HG02973 (cell line): ENCODE measurements at regions not wholly inside any gene's neighbourhood (a gene's known extent, or its start where the extent isn't known, plus 50 kb on each side); places are given as distances from the start of the nearest gene placed in this dataset.
"Not testable (repeated sequence)": the region's sequence is repeated elsewhere in the genome, so short reads cannot be mapped to it uniquely, and the experiment has no call there.

ENCODE experiments used
- ATAC-seq: cut with Tn5 transposase; IDR thresholded peaks from one replicate; pipeline ENCODE4 v1.9.1; 2021; ENCODE audit warnings: moderate library complexity; ENCODE audit not compliant: unreplicated experiment

DNA sequence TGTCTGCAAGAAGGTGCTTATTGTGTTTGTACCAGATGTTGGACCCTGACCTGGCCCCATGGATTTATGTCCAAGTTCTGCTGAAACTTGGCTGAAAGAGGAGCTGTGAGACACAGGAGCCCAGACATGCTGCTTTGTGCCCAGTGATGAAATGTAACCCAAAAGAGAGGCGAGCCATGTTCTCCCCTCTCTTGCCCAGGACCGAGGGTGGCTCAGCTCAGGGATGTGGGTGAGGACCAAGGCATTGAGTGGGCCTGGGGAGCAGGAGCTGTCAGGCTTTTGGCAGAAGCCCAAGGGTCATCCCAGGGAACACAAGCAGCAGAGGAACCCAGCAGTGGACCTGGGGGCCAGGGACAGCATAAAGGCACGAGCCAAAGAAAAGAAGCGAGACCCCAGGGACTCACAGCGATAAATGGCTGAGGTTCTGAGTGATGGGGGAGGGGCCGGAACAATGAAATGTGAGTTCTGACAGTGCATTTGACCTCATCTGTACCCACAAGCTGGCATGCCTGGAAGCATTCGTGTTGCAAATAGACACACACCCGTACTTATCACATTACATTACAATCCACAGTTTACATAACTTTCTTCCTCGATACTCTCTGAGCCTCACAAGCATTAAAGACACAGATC lies 363.4 kb upstream of the JARID2 start:
- no peak for ATAC-seq

DNA sequence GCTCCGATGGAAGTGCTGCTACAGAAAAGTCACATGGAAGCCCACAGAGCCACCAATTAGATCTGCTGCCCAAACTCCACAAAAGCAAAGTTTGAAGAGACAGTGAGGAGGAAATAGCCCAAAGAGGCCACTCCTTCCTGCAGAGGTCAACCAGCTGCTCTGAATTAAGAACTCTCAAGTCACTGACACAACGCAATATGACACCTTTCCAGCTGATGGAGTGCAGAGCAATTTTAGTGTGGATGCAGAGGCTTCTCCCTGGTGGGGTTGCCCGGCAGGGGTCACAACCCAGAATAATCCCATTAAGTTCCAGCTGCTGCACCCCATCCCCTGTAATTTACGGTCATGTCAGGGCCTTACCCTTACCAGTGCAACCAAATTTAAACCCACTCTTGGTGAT lies 361.9 kb upstream of the JARID2 start:
- no peak for ATAC-seq

DNA sequence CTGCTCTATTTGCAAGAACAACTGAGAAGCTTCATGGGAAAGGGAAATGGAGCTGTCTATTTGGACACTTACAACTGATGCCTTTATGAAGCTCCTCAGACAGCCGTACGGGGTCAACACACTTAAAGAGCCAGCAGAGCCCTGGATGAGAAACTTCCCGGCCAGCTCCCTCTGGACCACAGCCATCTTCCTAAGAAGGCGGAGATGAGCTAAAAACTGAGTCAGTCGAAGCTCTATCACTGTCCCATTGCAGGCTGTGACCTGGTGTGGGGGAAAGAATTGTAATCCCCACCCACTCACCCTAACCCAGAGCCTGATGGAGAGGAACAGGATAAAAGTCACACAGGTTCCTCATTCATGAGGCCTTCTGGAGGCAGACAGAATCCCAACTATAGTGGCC lies 360.4 kb upstream of the JARID2 start:
- ATAC-seq: no peak

DNA sequence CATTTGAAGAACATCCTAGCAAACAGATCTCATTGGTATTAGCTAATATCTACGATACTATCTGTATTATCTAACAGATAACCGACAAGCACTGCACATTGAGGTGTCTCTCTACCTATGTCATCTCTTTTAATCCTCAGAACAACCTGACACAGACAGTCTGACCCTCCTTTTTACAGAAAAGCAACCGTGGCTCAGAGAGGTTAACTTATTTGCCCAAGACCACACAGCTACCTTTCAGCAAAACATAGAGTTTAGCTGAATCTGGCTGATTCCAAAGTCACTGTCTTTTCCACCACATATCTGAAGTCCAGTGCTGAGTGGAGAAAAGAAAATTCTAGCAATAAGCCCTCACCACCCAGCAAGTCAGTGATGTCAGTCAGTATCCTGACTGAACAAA lies 358.7 kb upstream of the JARID2 start:
- ATAC-seq: no peak

DNA sequence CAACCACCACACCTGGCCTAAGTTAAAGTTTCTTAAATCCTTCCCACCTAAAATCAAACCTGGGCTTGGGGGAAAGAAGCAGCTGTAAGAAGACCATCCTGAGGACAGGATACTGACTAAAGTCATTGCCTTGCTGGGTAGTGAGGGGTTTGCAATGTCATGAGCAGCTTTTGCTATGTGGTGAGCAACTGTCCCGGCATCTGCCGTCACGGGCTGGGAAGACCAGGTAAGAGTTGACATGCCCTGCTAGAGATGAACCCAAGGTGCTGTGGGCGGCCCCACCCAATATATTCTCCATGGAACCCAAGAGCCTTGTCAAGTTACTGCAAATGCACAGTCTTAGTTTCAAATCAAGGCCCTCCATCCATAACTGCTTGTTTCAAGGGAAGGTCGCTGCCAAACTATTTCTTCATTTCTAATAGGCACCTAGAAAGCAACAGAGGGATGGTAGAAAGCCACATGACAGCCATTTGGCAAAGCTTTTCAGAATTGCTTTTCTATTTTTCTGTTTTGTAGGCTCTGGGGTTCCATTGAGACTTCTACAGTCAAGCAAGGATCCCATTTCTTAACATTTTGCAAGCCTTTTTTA lies 357.8 kb upstream of the JARID2 start:
- ATAC-seq: no peak

DNA sequence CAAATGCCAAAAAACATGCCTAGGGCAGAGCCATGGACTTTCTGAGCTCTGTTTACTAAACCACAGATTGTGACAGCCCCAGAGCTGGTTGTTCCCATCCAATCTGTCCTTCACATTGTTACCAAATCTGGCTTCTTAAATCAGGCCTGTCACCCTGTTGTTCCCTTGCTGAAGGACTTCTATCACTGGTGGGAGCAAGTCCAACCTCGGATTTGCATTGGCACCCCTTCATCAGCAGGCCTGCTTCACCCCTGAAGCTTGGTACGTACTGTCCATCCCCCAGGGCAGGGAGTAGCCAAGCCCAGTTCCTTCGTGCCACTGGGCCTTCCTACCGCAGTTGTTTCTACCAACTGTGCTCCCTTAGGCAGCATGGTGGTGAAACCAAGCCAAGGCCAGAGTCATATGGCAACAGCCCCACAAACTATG lies 357.3 kb upstream of the JARID2 start:
- no peak for ATAC-seq

DNA sequence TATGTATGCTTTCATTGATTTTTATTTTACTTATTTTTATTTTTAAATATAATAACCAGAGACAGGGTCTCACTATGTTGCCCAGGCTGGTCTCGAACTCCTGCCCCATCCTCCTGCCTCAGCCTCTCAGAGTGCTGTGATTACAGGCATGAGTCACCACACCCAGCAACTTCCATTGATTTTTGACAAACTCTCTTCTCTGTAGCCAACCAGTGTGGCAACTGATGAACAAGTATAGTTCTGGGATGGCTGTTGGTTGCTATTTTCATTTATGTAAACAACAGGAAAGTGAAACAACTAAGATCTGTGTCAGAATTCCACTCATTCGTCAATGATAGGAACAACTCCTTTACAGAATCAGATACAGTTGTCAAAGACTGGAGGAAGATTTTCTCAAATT lies 356.7 kb upstream of the JARID2 start:
- ATAC-seq: no peak

DNA sequence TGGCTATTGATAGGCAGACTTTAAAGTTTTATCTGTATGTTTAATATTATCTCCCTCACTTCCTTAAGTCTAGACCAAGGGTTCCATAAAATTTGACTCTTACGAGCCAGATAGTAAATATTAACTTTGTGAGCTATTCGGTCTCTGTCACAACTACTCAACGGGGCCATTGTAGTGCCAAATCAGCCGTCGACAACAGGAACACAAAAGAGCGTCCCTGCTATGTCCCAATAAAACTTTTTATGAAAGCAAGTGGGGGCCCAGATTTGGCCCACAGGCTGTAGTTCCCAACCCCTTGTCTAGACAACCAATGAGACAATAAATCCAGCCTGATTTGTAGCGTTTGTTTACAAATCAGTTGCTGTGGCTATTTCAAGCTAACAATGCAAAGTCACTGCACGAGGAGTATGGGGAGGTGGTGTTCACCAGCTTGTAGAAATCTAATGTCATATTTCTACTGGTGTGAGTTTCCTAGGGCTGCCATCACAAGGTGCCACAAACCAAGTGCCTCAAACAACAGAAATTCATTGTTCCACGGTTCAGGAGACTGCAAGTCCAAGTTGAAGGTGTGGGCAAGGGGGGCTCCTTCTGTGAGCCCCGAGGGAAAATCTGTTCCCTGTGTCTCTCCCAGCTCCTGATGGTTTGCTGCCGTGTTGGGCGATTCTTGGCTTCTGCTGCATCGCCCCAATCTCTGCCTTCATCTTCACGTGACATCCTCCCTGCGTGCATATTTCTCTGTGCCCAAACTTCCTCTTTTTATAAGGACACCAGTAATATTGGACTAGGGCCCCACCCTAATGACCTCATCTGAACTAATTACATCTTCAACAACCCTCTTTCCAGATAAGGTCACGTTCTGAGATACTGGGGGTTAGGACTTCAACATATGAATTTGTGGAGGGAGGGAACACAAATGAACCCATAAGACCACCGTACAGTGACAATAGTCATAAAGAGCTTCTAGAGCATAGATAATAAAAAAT lies 356.0 kb upstream of the JARID2 start:
- ATAC-seq: no peak

DNA sequence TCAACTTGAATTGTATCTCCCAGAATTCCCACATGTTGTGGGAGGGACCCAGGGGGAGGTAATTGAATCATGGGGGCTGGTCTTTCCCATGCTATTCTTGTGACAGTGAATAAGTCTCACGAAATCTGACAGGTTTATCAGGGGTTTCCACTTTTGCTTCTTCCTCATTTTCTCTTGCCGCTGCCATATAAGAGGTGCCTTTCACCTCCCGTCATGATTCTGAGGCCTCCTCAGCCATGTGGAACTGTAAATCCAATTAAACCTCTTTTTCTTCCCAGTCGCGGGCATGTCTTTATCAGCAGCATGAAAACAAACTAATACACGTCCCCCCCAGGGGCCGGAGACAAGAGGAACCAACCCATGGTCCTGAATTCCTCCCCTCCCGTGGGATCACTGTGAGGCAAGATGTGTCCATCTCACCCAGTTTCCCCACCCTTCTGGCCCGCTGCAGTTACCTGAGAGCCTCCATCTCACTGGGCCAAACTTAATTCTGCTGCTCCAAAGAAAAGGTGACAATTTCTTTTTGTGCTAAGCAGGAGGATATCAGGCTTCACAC lies 354.0 kb upstream of the JARID2 start:
- not testable (repeated sequence) for ATAC-seq

DNA sequence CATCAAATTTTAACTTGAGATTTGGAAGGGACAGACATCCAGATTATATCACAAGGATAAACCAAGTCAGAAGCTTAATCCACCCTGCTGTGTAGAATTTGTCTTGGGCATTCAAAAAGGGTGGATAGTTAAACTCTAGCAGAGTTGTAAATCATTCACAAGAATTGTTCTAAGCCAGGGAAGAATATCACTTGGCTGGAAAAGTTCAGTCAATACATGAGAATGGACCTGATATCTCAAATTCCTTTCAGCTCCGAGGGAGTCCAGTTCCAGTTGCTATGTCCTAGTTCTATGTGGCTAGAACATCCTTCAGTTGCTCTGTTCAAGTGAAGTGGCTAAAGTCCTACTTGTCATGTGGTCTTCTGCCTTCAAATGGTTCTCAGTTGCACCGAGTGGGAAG lies 351.8 kb upstream of the JARID2 start:
- ATAC-seq: no peak

DNA sequence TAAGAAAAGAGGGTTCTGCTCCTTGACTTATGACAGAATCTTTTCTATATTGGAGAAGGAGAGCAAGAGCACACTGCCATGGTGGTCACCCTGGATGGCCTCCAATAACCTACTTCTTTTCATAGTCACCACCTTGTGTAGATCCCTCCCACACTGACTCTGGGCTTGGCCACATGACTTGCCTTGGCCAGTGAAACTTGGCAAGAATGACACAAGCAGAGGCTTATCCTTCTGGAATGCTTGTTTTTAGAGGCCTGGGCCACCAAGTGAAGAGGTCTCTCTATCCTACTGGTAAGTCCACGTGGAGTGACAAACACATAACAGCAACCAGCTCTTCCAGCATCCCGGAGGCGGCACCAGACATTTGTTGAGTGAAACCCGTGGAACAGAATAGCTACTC lies 349.4 kb upstream of the JARID2 start:
- no peak for ATAC-seq

DNA sequence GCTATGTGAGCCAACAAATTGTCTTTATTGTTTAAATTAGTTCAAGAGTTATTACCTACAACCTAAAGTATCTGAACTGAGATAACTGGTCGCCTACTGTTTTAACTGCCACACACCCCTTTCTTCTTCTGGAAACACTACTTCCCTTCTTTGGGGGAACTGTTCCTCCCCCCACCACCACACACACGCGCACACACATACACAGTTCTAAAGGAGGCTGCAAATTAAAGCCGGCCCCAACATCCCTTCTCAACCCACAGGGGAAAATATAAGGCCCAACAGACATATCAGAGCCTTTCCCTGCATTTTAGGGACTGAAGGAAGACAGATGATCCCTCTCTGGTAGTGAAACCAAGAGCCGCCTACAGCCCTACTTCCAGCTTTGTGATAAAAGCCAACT lies 348.0 kb upstream of the JARID2 start:
- no peak for ATAC-seq

DNA sequence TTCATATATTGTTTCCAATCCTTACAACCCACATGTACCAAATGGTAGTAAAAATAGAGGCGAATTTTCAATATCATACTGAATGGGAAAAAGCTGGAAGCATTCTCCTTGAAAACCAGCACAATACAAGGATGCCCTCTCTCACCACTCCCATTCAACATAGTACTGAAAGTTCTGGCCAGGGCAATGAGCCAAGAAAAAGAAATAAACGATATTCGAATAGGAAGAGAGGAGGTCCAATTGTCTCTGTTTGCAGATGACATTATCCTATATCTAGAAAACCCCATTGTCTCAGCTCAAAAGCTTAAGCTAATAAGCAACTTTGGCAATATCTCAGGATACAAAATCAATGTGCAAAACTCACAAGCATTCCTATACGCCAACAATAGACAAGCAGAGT lies 346.4 kb upstream of the JARID2 start:
- ATAC-seq: not testable (repeated sequence)

DNA sequence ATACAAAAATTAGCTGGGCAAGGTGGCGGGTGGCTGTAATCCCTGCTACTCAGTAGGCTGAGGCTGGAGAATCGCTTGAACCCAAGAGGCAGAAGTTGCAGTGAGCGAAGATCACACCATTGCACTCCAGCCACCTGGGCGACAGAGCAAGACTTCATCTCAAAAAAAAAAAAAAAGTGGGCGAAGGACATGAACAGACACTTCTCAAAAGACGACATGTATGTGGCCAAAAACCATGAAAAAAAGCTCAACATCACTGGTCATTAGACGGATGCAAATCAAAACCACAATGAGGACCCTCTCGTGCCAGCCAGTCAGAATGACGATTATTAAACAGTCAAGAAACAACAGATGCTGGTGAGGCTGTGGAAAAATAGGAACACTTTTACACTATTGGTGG lies 344.9 kb upstream of the JARID2 start:
- no peak for ATAC-seq

DNA sequence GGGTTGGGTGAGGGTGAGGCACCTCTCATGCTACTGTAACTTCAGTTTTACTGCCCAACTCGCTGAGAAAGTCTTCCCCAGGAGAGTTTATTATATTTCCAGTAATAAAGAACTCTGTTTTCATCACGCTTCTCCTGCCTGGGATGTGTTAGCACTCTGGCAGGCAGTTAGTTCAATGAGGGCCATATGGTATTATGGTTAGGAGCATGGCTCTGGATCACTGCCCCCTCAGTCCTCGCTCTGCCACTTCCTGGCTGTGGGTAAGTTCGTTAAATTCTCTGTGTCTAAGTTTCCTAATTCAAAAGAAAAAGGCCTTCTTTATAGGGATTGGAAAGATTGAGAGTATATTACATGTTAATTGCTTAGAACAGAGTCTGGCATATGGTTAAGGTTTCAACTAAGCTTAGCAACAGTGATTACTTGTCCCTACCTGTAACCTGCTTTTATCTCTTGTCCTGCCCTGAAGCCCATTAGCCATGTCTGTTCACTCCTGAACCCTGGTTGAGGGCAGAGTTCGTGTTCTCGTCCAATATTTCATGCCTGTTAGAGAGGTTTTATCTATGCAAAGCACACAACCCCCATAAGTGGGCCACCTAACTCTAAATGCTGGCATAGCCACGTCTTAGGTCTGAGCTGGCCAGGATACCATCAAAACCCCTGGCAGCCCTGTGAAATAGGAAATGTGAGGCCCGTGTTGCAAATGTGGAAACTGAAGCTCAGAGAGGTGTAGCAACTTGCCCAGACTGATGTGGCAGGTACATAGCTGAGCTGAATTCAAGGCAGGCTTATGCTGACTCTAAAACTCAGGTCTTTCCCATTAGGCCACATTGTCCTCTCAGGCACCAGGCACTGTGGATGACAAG lies 342.5 kb upstream of the JARID2 start:
- no peak for ATAC-seq

DNA sequence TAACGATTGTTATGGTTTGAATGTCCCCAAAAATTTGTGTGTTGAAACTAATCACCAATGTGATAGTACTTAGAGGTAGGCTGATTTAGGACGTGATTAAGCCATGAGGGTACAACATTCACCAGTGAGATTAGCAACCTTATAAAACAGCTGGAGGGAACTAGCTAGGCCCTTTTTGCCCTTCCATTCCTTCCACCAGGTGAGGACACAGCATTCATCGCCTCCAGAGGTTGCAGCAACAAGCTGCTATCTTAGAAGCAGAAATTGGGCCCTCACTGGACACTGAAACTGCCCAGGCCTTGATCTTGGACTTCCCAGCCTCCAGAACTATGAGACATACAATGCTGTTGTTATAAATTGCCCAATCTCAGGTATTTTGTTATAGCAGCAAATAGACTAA lies 340.7 kb upstream of the JARID2 start:
- ATAC-seq: no peak

DNA sequence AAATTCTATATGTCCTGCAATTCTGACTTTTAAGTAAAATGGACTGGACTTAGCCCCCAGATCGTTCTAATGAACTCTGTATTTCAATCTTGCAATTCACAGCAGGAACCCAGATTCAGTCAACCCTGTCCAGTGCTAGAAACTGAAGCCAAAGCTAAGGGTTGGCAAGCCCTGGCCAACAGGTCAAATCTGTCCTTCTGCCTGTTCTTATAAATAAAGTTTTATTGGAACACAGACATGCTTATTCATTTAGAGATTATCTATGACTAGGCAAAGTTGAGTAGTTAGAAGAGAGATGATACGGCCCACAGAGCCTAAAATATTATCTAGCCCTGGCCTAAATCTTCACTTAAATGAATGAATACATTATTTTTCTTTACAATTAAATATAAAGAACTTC lies 339.2 kb upstream of the JARID2 start:
- ATAC-seq: no peak

DNA sequence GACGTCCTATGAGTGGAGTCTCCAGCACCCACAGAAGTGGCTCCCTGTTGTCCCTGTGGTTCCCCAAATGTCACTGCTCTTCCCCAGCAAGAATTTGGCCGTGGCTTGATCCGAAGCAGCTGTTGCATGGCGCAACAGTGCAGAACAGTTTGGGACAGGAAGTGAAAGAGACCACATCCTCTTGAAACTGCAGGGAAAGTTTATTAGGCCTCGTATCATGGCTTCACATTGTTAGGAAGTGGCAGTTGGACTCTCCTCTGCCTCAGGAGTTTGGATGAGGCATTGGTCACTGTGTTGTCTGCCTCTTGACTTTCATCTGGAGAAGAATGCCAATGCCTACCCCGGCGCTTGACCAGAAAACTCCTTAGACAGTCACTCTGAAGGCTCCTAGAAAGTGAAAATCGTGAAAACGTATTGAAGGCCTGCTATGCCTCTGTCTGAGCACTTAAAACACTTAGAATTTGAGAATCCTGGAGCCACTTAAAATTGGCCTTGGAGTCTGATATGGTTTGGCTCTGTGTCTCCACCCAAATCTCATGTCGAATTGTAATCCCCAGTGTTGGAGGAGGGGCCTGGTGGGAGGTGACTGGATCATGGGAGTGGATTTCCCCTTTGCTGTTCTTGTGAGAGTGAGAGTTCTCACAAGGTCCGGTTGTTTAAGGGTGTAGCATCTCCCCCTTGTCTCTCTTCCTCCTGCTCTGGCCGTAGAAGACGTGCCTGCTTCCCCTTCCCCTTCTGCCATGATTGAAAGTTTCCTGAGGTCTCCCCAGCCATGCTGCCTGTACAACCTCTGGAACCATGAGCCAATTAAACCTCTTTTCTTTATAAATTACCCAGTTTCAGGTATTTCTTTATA lies 334.9 kb upstream of the JARID2 start:
- peak; percentile 89 for ATAC-seq

DNA sequence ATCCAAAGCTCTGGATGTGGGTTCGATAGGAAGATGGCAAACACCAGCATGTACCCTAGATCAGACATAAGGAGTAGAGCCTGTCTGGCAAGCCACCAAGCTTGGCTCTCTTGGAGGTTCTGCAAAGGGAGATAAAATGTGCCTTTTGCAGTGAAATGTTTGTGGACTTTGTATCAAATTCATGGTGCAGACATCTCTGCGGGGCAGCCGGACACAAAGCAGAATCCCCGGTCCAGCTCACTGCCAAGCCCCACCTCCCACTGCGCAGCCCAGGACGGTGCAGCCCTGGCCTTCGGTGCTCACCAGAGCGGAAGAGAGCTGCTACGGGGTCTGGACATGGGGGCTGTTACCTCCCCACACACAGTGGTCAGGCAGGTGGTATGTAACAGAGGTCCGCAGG lies 333.6 kb upstream of the JARID2 start:
- no peak for ATAC-seq

DNA sequence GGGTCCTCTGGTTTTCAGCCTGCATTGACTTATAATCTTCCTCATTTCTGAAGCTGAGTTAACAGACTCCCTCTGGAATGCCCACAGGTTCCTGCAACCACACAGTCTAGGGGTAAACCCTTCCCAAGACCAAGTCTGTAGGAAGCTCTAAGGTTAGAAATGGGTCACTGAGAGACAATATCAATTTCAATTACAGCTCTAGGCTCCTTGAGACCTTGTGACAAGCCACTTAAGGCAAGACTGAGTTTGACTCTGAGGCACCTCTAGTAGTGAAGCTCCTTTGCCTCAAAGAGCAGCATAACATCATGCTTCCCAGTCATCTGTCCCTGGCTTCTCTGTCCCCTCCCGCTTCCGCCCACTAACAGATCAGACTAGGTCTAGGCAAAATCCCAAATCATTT lies 333.2 kb upstream of the JARID2 start:
- no peak for ATAC-seq
